Activated CD4-positive, alpha-beta T cell treated with anti-CD3 and anti-CD28 coated beads, Interleukin-2, amount 10 ng/mL, durations not matched to agents 7 days and 5 days (primary cell): ENCODE measurements at regions not wholly inside any gene's neighbourhood (a gene's known extent, or its start where the extent isn't known, plus 50 kb on each side); places are given as distances from the start of the nearest gene placed in this dataset.
A peak's percentile ranks its signal among the peaks of the same experiment; 100 is the strongest.
"Not testable (repeated sequence)": the region's sequence is repeated elsewhere in the genome, so short reads cannot be mapped to it uniquely, and the experiment has no call there.

Source experiments
- CTCF ChIA-PET: fragments of 350-600 bp; sonication (Branson Sonifier 250); formaldehyde crosslinking; loops from one replicate; lab custom pipeline; 2021; ENCODE audit warnings: antibody characterized with exemption; lab: Charles Lee
- POLR2A ChIA-PET: fragments of 350-600 bp; sonication (Branson Sonifier 250); formaldehyde crosslinking; loops from one replicate; lab custom pipeline; 2021; ENCODE audit warnings: antibody characterized with exemption; lab: Charles Lee
- DNase-seq: peaks from one replicate; pipeline ENCODE4 v3.0.0-alpha.2; 2020
- H3K27ac Mint-ChIP-seq: one replicate; pipeline ENCODE4 v1.8.0; 2021; ENCODE audit warnings: mild to moderate bottlenecking, moderate library complexity, mixed read lengths
- H3K27me3 Mint-ChIP-seq: one replicate; pipeline ENCODE4 v1.8.0; 2021; ENCODE audit warnings: mixed read lengths
- H3K36me3 Mint-ChIP-seq: one replicate; pipeline ENCODE4 v1.8.0; 2021; ENCODE audit warnings: low read depth, mixed read lengths
- H3K4me1 Mint-ChIP-seq: one replicate; pipeline ENCODE4 v1.8.0; 2021; ENCODE audit warnings: mixed read lengths
- H3K4me3 Mint-ChIP-seq: one replicate; pipeline ENCODE4 v1.8.0; 2021; ENCODE audit warnings: mild to moderate bottlenecking, moderate library complexity, mixed read lengths
- H3K9me3 Mint-ChIP-seq: one replicate; pipeline ENCODE4 v1.8.0; 2021; ENCODE audit warnings: mixed read lengths

DNA sequence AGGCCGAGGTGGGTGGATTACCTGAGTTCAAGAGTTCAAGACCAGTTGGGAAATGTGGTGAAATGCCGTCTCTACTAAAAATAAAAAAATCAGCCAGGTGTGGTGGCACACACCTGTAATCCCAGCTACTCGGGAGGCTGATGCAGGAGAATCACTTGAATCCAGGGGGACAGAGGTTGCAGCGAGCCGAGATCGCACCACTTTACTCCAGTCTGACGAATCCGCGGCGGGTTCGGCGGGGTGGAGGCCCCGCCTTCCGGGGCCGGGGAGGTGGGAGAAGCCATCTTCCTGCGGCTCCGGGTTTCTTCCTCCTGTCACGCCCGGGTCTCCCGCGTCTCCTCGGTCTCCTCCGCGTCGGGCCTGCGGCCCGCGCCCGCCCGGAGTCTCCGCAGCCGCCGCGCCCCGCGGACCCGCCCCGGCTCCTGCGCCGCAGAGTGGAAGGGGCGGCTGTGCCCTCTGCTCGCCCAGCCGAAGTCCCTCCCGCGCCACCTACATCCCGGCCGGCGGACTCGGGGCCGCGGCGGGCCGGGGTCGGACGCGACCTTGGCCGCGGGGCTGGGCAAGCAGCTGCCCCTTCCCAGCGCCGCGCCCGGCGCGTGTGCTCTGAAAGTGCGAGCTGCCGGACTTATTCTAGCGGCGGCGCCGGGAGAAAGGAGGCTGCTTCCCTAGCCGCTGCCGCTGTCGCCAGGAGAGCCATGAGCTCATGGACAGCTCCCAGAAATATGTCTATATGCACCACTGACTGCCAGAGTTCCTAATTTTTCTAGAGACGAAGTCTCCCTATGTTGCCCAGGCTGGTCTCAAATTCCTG is 97.2 kb downstream of the LAT start:
- Mint-ChIP-seq H3K4me3 (peak overlapping the region; percentile 79), H3K27ac (peak overlapping the region; percentile 79)
- CTCF ChIA-PET, POLR2A ChIA-PET, H3K27me3 Mint-ChIP-seq, H3K36me3 Mint-ChIP-seq, H3K4me1 Mint-ChIP-seq, H3K9me3 Mint-ChIP-seq: not testable (repeated sequence)
- peak; percentile 44 for DNase-seq

DNA sequence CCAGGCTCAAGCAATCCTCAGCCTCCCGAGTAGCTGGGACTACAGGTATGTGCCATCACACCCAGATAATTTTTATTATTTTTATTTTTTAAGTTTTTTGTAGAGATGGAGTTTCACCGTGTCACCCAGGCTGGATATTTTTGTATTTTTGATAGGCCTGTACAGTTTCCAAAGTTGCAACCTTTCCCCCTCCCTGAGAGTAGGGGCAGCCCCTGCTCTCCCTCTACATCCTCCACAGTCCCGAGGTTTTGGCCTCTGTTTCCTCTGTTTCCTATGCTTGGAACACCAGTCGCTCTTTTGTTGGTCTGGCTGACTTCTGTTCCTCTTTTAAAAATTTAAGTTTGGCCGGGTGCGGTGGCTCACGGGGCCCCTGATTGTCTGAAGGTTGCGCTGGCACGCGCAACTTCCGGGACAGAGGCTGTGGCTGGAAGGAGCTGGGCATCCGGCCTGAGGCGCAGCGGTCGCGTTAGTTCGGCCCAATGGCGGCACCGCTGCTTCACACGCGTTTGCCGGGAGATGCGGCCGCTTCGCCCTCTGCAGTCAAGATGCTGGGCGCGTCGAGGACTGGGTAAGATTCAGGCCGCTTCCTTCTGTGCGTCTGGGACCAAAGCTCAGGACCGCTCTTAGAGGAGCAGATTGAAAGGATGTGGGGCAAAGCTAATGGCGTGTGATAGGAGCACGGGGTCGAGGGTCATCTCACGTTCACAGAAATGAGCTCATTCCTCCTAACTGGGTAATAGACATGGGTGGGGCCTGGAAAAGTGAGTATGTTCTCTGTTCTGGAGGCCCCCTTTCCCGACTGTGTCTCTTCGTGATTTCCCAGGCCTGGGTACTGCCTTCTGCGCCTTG is 89.9 kb downstream of the LAT start:
- peaks cover 35% of the 10 kb centered on the region for H3K4me1 Mint-ChIP-seq
- H3K9me3 Mint-ChIP-seq, H3K36me3 Mint-ChIP-seq, H3K27me3 Mint-ChIP-seq: not testable (repeated sequence)
- ChIA-PET CTCF (interaction anchor here (0.9 kb wide), 1 partner anchor 87 kb away, joined by 3 read pairs; no protein-coding TSS in a partner anchor), POLR2A (interaction anchor here (0.6 kb wide), 1 partner anchor 243 kb away, joined by 3 read pairs; no protein-coding TSS in a partner anchor)
- H3K27ac Mint-ChIP-seq, result peak overlapping the region; percentile 98
- H3K4me3 Mint-ChIP-seq, result peak overlapping the region; percentile 87
- peak; percentile 41 for DNase-seq

DNA sequence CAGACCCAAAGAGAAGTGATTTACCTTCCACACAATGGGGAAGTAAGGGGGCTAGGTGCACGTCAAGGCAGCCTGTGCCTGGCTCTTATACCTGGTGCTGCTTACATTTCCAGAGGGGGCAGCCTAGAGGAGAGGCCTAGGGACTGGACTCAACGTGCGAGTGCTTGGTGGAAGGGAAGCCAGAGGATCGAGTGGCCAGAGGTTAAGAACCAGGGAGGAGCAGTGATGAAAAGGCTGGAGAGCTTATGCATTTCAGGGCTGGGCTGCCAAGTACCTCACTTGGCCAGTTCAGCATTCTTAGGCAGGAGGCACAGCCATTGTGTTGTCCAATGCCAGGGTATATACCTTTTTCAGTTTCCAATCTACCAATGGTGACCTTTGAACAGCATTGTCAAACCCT is 77.4 kb downstream of the LAT start:
- H3K4me3 Mint-ChIP-seq, H3K4me1 Mint-ChIP-seq, H3K9me3 Mint-ChIP-seq, POLR2A ChIA-PET, H3K36me3 Mint-ChIP-seq, DNase-seq, CTCF ChIA-PET, H3K27ac Mint-ChIP-seq, H3K27me3 Mint-ChIP-seq: not testable (repeated sequence)

DNA sequence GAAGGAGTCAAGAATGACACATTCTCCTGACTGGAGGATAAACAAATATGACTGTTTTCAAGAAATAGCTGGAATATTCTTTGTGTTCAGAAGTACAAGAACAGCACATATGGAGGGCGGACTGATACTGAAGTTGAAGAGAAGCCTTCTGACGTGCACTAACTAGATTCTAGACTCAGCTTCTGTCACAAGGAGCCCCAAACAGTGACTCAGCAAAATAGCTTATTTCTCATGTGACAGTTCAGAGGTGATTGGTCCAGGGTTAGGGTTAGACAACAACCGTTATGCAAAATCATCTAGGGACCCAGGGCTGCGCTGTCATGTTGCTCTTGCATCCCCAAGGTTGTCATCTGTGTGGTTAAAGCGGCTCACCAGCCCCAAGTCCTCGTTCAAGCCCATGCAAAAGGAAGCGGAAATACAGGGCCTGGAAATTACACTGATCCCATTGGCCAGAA is 76.6 kb downstream of the LAT start:
- DNase-seq, POLR2A ChIA-PET, H3K27ac Mint-ChIP-seq, H3K9me3 Mint-ChIP-seq, H3K4me3 Mint-ChIP-seq, H3K4me1 Mint-ChIP-seq, H3K27me3 Mint-ChIP-seq, CTCF ChIA-PET, H3K36me3 Mint-ChIP-seq: not testable (repeated sequence)

DNA sequence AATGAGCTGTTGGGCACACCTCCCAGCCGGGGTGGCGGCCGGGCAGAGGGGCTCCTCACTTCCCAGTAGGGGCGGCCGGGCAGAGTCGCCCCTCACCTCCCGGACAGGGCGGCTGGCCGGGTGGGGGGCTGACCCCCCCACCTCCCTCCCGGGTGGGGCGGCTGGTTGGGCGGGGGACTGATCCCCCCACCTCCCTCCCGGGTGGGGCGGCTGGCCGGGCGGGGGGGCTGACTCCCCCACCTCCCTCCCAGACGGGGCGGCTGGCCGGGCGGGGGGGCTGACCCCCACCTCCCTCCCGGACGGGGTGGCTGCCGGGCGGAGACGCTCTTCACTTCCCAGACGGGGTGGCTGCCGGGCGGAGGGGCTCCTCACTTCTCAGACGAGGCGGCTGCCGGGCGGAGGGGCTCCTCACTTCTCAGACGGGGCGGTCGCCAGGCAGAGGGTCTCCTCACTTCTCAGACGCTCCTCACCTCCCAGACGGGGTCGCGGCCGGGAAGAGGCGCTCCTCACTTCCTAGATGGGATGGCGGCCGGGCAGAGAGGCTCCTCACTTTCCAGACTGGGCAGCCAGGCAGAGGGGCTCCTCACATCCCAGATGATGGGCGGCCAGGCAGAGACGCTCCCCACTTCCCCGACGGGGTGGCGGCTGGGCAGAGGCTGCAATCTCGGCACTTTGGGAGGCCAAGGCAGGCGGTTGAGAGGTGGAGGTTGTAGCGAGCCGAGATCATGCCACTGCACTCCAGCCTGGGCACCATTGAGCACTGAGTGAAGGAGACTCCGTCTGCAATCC is 75.4 kb downstream of the LAT start:
- POLR2A ChIA-PET, DNase-seq, H3K27me3 Mint-ChIP-seq, H3K36me3 Mint-ChIP-seq, H3K9me3 Mint-ChIP-seq, CTCF ChIA-PET, H3K4me3 Mint-ChIP-seq, H3K27ac Mint-ChIP-seq, H3K4me1 Mint-ChIP-seq: not testable (repeated sequence)

DNA sequence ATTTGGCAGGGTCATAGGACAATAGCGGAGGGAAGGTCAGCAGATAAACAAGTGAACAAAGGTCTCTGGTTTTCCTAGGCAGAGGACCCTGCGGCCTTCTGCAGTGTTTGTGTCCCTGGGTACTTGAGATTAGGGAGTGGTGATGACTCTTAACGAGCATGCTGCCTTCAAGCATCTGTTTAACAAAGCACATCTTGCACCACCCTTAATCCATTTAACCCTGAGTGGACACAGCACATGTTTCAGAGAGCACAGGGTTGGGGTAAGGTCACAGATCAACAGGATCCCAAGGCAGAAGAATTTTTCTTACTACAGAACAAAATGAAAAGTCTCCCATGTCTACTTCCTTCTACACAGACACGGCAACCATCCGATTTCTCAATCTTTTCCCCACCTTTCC is 74.7 kb downstream of the LAT start:
- H3K4me1 Mint-ChIP-seq, POLR2A ChIA-PET, H3K27me3 Mint-ChIP-seq, H3K9me3 Mint-ChIP-seq, DNase-seq, H3K4me3 Mint-ChIP-seq, H3K36me3 Mint-ChIP-seq, CTCF ChIA-PET, H3K27ac Mint-ChIP-seq: not testable (repeated sequence)
